ENCODE measurements at regions not wholly inside any gene's neighbourhood (a gene's known extent, or its start where the extent isn't known, plus 50 kb on each side); places are given as distances from the start of the nearest gene placed in this dataset.
"Not testable (repeated sequence)": the region's sequence is repeated elsewhere in the genome, so short reads cannot be mapped to it uniquely, and the experiment has no call there.

GRCh38 chr9:110131499-110131898, 76.5 kb downstream of the C9orf152 start:
- no peak for DNase-seq (ENCODE audit: low read depth in 3 of 3, low spot score in 2 of 3)

GRCh38 chr9:110132531-110132930, 75.4 kb downstream of the C9orf152 start:
- not testable (repeated sequence) for DNase-seq (ENCODE audit: low read depth in 3 of 3, low spot score in 2 of 3)

DNA sequence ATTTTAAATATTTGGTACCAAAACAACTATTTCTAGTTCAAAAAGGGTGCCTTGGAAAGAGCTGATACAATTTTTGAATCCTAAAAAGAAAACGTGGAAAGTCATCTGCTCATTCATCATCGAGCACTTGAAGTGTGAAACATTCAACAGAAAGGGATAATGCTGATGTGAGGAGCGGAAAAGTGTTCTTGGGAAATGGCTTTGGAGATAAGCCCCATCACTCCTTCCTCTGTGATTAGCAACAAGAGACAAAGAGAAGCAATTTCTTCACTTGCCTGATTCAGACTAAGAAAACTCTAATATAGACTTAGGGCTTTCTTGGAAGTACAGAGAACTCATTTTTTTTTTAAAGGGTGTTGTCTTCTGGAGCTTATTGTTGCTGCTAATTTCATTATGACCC, 74.9 kb downstream of the C9orf152 start:
- no peak for DNase-seq (ENCODE audit: low read depth in 3 of 3, low spot score in 2 of 3)

DNA sequence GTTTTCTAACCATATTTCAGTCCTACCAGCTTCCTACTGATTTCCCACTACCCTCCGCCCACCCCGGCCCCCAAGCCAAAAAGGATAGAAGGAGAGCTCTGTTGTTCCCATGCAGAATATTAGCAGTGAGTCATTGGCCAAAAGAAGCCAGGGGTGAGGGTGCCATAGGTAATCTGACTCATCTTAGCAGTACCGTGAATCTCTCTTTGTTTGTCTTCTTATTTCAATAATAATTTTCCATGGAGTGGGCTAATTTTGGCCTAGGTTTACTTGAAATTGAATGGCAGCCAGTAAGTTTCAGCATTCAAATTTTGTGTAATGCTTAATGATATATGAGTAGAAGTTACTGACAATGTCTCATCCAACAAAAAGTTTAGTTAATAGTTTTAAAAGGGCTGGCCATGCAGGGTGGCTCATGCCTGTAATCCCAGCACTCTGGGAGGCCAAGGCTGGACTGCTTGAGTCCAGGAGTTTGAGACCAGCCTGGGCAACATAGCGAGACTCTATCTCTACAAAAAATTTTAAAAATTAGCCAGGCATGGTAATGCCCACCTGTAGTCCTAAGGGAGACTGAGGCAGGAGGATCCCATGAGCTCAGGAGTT, 74.2 kb downstream of the C9orf152 start:
- no peak for DNase-seq (ENCODE audit: low read depth in 3 of 3, low spot score in 2 of 3)

DNA sequence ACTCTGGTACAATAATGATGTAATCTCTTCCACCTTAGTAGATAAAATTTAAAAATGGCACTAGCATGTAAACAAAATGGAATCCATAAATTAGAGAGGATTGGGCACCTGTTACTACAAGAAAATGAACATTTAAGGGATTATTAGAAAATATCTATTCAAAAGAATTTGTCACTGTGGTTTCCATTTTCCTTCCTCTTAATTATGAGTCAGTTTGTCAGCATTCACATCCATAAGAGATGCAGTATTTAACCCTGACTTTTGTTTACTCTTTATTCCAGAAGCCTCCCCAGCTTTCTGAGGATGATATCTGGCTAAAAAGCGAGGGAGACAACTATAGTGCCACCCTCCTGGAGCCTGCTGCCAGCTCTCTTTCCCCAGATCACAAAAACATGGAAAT, 72.1 kb downstream of the C9orf152 start:
- DNase-seq (ENCODE audit: low read depth in 3 of 3, low spot score in 2 of 3): no peak

DNA sequence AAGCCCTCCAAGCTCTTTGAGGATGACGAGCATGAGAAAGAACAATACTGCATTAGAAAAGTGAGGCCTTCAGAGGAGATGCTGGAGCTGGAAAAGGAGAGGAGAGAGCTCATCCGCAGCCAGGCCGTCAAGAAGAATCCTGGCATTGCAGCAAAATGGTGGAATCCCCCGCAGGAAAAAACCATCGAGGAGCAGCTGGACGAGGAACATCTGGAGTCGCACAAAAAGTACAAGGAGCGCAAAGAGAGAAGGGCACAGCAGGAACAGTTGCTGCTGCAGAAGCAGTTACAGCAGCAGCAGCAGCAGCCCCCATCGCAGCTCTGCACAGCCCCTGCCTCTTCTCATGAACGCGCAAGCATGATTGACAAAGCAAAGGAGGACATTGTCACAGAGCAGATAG, 71.2 kb downstream of the C9orf152 start:
- no peak for DNase-seq (ENCODE audit: low read depth in 3 of 3, low spot score in 2 of 3)

DNA sequence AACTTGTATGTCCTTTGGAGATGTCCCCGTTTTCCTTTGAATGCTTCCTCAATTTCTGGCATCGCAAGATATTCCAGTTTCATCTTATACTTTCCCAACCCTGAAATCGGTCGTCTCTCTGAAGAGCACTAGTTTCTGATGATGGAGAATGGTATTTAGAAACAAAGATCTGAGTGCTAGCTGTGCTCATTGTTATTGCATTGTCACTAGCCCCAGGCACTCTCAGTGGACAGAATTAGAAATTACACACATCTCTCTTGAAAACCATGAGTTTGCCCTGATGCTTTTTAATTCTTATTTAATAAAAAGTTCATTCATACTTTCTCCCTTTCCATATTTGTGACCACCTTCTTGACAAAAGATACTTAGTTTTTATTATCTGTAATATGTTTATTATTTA, 67.7 kb downstream of the C9orf152 start:
- DNase-seq (ENCODE audit: low read depth in 3 of 3, low spot score in 2 of 3): no peak

DNA sequence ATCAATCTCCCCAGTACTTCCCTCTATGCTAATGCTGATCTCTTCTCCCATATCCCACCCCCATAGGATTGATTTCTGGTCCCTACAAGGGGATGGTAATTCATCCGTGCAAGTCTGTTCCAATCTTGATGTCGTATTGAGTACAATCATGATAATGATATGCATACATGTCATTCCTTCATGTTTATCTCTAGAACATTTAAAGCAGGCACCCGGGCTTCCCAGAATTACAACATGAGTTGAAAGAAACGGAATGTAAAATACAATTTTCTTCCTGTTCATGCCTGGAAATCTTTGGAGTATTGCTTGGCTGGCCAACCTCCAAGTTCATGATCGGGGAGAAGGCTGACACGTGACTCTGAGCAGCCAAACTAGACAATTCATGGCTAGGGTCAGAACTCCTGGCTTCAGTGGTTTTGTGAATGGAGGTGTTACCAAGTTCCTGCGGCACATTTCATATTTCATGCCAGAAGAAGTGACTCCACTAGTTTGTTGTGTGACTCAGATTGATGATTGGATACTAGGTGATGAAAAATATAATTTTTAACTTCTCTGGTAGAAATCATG, 66.6 kb downstream of the C9orf152 start:
- DNase-seq (ENCODE audit: low read depth in 3 of 3, low spot score in 2 of 3): no peak

- no peak for DNase-seq (ENCODE audit: low read depth in 3 of 3, low spot score in 2 of 3)
Observed at GRCh38 chr9:110142253-110142652, 65.7 kb downstream of the C9orf152 start.

- DNase-seq (ENCODE audit: low read depth in 3 of 3, low spot score in 2 of 3): no peak
Observed at GRCh38 chr9:110142868-110143481, 65.0 kb downstream of the C9orf152 start.

DNA sequence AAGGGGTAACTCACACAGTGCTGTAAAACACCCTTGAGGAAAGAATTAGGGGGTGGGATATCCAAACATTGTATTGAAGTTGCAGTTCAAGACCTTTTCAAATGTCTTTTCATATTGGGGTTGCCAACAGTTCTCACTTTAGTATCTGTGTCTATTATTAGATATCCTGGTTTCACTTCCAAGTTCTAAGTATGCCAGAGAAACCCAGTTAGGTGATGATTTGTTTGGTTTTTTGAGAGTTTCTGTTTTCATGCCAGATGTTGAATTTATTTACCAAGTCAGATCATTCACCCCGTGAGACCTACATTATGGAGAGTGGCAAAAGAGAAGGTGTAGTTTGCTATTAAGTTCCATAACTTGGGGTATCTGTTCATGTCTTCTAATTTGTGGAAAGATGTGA, 64.5 kb downstream of the C9orf152 start:
- DNase-seq (ENCODE audit: low read depth in 3 of 3, low spot score in 2 of 3): no peak

DNA sequence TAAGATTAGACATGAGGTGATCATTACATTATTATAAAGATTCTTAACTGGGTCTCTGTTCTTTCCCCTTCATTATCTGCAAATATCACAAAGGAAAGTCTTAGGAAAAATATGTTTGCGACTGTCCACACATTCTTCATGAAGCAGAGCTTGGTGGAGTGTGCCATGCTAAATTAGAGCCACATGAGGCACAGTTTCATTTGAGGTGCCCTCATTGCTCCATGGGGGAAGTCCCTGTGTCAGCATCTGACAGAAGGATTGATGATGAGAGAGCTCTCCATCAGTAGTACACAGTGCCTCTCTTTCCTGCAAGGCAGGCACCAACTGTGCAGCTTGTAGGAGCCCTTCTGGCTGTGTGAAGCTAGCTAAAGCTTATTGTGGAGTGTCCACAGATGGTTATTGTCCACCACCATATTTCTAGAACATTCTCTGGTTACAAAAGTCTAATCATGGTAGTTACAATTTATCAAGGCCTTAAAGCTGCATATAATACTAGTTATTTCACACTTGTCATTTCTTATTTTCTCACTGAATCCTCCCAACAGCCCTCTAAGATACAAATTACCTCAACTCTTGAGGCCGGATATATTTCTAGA, 63.9 kb downstream of the C9orf152 start:
- DNase-seq (ENCODE audit: low read depth in 3 of 3, low spot score in 2 of 3): no peak

DNA sequence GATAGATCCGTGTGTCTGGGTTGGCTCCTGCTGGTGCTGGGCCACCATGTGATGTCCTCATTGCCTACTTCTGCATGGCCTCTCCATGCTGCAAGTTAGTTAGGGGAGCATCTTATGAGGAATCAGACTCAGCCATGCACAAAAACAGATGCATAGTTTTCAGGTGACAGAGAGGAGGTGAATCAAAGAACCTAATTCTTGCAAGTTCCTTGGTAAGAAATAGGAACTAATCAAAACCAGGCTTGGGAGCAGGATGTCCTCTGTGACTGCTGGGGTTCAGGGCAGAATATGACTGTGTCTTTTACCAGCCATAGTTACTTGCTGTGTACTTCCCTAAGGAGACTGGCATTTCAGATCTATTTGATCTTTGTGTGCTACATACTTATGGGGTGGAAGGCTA, 61.6 kb downstream of the C9orf152 start:
- DNase-seq (ENCODE audit: low read depth in 3 of 3, low spot score in 2 of 3): no peak

DNA sequence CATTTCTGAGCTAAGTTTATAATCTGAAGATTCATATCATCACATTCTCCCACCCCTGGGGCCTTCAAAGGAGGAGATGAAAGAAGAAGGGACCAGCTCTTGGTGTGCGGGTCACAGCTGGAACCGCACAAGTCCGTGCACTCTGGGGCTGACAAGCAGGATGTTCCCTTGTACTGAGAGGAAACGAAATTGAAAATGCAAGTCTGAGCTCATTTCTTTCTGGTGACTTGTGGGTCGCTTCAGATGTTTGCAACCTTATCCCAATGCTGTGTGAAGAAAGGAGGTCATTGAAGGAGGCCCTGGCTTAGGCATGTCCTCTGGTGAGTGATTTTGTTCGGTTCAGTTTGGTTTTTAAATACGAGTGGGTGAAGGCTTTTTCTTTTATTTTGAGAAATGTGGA, 59.6 kb downstream of the C9orf152 start:
- DNase-seq (ENCODE audit: low read depth in 3 of 3, low spot score in 2 of 3): no peak

- DNase-seq (ENCODE audit: low read depth in 3 of 3, low spot score in 2 of 3): no peak
Observed at GRCh38 chr9:110148891-110149290, 59.1 kb downstream of the C9orf152 start.

Measured in right renal cortex interstitium (tissue), 3 donors.